ENCODE measurements at regions not wholly inside any gene's neighbourhood (a gene's known extent, or its start where the extent isn't known, plus 50 kb on each side); places are given as distances from the start of the nearest gene placed in this dataset.

DNA sequence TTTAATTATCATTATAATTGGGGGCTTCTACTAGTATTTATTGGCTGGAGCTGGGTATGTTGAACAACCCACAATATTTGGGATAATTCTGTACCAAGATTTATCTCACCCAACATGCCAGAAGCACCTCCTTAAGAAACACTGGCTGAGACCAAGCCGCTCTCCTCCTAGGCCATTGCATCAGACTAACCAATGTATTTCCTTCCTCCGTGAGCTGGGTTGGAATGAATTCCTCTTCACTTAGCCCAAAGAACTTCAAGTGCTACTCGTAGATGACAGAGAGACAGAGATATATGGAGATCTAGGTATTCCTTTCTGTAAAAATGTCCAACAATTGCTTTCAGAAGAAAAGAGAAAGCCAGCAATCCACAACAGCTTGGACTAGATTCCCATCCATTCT, 87.2 kb upstream of the ETS2 start:
- TF ChIP-seq ZBTB20 (CRISPR knock-in tag; IDR thresholded peaks at IDR 0.05; ENCODE audit: borderline replicate concordance, low read depth) = no peak
- TF ChIP-seq RARG (CRISPR knock-in tag; IDR thresholded peaks at IDR 0.05; ENCODE audit: low read depth) = no peak
- TF ChIP-seq SATB2 (CRISPR knock-in tag; IDR thresholded peaks at IDR 0.05) = no peak
- TF ChIP-seq MYC (CRISPR knock-in tag; IDR thresholded peaks at IDR 0.05; ENCODE audit: borderline replicate concordance) = no peak
